ENCODE measurements at regions not wholly inside any gene's neighbourhood (a gene's known extent, or its start where the extent isn't known, plus 50 kb on each side); places are given as distances from the start of the nearest gene placed in this dataset.

- TF ChIP-seq CTCF (conservative IDR thresholded peaks at IDR 0.05; ENCODE audit: low read depth, low read length), result no peak
- TF ChIP-seq EZH2 (IDR thresholded peaks at IDR 0.05; ENCODE audit: borderline replicate concordance, low read depth, low read length, poor library complexity, severe bottlenecking), result no peak
Observed at GRCh38 chr2:166661391-166661790, 167.3 kb upstream of the SCN7A start.
